Activated CD8-positive, alpha-beta memory T cell treated with anti-CD3 and anti-CD28 coated beads for 36 hours (primary cell): ENCODE measurements at regions not wholly inside any gene's neighbourhood (a gene's known extent, or its start where the extent isn't known, plus 50 kb on each side); places are given as distances from the start of the nearest gene placed in this dataset.

Experiments used
- CTCF ChIA-PET: fragments of 350-600 bp; sonication (Branson Sonifier 250); formaldehyde crosslinking; loops from one replicate; lab custom pipeline; 2021; ENCODE audit warnings: antibody characterized with exemption; lab: Charles Lee
- POLR2A ChIA-PET: fragments of 350-600 bp; sonication (Branson Sonifier 250); formaldehyde crosslinking; loops from one replicate; lab custom pipeline; 2021; ENCODE audit warnings: antibody characterized with exemption; lab: Charles Lee

DNA sequence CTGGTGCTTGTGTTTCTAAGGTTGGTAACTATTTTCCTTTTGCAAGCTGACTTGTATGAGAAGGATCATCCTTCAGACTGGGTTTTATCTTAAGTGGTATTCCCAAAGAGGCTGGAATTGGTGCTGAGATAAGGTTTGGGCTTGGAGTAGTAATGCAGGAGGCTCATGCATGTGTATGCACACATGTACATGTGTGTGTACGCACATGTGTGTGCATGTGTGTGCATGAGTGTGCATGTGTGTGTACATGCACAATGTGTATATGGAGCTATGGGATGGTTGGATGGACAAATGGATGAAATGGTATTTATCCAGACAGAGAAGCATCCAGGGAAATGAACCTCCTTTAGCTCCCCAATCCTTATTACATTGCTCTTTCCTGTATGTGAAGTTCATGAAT, 142.6 kb downstream of the CARTPT start:
- ChIA-PET POLR2A (no interaction called here), CTCF (no interaction called here)

DNA sequence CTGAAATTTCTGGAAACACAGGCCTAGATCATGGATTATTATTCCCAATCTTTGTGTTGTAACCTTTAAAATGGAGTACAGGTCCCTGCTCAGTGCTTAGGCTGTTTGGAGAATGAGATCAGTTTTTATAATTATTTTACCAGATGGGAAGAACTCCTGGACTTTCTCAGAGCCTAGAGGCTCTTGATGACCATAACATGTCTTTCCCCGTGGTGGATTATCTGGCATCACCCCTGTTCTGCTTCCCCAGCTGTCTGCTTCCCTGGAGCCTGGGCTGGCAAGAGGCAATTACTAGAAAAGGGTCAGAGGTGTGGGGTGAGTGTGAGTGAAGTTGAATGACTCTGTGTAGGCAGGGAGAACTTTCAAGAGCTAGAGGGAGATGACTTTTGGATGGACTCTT, 143.0 kb downstream of the CARTPT start:
- POLR2A ChIA-PET, result no interaction called here
- CTCF ChIA-PET, result no interaction called here

DNA sequence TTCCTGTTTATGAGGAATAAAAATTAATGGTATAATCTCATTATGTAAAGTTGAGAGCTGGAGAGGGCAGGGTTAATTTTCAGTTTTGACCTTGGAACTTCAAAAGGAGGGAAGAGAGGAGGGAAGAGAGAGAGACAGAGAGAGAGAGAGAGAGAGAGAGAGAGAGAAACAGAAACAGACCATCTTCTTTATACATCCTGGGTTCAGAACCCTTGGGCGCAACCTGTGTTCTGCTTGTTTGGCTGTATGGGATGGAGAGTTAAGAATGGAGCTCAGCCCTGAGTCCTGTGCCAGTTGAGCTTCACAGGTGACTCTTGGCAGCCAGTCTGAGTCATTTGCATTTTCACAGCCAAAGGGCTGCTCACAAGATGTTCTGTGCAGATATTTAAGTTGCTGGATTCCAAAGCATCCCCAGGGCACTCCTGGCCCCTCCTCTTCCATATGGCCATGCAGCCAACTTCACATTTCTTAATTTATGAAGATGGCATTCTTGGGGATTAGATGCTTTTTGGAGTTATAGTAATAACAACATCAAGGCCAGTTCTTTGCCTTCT, 143.5 kb downstream of the CARTPT start:
- POLR2A ChIA-PET, result no interaction called here
- CTCF ChIA-PET, result no interaction called here

DNA sequence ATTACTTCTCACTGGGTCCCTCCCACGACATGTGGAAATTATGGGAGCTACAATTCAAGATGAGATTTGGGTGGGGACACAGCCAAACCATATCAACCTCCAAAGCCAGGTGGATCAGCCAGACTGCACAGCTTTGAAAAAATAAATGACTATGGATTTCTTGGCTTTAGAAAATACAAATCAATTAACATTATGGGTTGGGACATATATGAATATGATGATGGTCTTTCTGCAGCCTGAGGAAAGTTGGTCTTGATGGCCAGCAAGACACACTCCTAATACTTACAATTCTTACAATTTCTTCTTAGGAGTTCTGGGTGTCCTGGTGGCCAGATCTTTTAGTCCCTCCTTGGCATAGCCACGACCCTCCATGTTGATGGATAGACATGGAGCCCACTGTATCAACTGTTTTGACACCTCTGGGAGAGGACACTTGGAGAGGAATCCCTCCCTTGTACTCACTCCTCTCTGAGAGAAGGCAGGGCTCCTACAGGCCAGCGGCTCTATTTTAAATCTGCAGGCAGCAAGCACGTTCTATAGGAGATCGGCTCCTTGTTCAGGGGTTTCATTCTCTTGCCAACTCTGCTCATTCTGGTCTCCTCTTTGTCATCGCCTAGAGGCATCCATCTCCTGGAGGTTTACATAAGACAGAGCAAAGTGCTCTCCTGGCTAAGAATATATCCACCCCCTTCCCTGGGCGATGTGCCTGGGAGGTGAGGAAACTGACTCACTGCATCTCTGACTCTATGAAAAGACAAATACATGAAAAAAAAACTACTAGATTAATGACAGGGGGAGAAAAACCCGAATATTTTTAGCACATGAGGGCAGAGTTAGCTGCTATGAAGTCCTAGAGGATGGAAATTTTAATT, 145.9 kb downstream of the CARTPT start:
- ChIA-PET CTCF (no interaction called here), POLR2A (no interaction called here)

DNA sequence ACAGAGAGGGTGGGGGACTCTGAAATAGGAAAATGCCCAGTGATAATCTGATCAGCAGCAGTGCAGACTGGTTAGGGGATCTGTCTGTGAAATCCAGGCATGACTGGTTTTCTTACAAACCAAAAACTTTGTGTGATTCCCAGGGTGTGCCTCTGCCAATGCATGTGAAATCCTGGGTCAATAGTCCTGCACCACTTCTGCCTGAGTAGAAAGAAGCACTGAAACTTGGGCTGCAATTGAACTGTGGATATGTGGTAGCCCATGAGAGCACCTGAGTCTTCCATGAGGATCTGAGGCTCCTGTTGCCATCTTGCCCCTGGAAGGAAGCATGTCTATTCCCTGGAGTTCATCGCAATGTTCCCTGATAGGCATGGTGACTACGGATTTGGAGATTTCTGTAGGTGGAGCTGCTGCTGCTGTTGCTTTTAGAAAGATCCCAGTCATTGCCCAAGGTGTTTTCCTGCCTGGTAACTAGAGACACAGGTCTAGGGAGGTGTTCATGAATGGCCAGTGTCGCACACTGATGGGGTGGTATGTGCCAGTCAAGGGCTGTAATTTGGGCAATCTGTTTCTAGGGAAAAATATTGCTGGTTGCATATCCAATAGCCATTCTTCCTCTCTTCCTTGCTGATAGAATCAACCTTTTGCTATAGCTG, 146.7 kb downstream of the CARTPT start:
- ChIA-PET CTCF (no interaction called here), POLR2A (no interaction called here)

DNA sequence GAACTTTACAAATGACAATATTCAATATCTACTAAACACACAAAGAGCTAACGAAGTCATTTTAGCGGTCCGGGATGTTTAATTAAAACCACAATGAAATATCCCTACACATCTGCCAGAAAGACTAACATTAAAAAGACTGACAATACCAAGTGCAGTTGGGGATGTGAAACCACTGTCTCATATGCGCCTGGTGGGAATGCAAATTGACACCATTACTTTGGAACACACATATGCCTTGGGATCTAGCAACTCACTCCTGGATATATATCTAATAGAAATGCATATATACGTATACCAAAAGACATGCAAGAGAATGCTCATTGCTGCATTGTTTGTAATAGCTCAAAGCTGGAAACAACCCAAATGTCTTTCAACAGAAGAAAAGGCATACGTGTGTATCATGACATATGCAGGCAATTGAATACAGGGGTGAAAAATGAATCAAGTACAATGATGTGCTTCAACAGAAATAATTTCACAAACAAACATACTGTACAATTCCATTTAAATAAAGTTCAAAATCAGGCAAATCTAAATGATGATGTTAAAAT, 153.3 kb downstream of the CARTPT start:
- POLR2A ChIA-PET, result no interaction called here
- CTCF ChIA-PET, result no interaction called here

DNA sequence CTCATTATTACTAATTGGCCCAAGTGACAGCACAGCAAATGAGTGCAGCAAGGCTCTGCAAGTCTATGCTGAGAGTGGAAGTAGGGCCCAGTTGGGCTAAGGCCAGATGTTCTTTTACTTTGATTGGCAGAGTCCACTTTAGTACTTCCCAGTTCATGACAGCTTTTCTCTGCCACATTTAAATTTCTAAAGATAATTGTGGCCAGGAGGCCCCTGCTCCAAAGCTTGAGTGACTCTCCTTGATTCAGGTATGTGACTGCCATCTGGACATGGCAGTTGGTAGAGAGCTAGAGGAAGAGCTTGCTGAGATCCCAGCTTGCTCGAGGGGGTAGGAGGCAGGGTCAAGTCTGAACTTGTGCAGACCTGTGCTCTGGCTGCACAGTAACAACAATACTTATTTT, 154.1 kb downstream of the CARTPT start:
- ChIA-PET POLR2A (no interaction called here), CTCF (no interaction called here)

DNA sequence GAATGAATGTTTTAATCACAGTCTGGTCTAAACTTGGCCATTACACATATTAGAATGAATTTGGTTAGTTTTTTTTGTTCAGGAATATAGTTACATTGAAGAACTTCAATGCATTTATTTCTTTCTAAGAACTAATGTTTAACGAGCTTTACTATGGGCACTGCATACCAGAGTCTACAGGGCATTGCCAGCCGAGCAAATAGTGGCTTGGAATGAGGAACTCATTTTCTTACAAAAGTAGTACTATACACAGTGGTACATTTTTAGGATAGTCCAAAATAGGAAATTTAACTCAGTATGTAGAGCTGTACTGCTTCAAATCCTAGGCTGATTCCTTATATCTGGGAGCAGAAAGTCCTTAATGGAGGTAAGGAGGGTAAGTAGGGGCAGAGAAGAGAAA, 155.4 kb downstream of the CARTPT start:
- POLR2A ChIA-PET, result no interaction called here
- CTCF ChIA-PET, result no interaction called here

DNA sequence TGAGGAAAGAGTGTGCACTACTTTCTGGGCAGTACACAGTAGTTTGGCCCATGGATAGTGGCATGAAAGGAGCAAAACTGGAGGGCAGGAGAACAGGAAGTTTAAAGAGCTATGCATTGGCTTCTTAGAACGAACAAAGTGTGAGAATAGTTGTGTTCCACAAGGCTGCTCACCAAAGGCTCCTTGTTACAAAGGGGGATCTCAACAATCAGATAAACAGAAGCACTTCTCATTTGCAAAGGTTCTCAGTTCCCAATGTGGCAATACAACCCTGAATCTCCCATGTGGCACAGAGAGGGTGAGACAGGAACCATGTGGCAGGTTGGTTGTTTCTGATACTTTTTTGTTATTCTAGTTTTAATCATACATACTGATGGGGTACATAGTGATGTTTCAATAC, 158.4 kb downstream of the CARTPT start:
- CTCF ChIA-PET, result no interaction called here
- POLR2A ChIA-PET, result no interaction called here

DNA sequence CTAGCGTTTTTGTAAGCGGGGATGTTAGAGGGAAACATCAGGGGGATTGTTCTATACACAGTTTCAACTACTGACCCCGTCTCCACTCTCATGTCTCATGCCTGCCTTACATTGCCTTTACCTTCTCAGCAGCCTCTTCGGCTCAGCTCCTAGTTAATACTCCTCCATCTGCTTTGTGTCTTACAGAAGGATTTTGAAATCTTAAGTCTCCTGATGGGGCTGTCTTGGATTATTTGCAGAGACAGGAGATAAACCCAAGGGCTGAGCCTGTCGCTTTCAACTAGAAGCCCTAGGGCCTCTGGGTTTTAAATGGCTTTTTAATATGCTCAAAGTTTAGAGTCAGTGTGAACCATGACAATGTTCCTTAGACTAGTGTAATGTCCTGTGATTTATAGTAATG, 161.5 kb downstream of the CARTPT start:
- ChIA-PET POLR2A (no interaction called here), CTCF (no interaction called here)

DNA sequence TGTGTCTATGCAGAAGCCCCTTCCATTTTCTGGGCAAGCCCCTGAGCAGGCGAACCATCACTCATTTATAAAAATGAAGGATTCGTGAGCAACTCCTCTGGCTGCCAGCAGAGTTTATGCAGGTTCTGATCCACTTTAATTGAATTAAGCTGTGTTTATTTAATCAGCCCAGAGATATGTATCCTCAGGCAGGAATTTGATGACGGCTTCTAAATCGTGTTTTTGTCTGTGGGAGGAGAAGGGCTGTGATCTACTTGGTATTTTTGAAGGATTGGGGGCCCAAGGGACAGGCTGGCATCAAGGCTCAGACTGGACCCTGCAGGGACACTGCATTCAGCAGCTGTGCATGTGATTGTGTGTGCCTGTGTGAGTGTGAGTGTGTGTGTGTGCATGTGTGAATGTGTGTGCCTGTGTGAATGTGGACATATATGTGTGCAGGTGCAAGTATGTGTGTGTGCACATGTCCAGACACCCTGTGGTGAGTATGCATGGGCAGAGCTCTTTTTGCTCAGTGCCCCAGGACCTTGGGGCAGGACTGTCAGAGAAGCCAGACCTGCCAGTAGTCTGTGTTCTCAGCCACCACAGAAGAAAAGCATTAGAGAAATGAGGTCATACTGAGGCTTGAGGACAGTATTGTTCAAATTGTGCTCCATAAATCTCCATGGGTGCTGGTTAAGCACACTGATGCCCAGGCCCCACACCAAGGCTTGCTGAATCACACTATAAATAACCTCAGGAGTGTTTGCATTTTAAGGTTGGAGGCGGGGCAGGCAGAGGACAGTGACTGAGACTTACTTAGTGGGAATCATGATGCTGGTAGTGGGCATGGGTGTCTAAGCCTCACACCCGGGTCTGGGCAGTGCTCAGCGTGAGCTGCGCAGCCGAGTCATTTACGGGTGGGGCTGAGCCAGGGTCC, 164.0 kb downstream of the CARTPT start:
- POLR2A ChIA-PET, result no interaction called here

DNA sequence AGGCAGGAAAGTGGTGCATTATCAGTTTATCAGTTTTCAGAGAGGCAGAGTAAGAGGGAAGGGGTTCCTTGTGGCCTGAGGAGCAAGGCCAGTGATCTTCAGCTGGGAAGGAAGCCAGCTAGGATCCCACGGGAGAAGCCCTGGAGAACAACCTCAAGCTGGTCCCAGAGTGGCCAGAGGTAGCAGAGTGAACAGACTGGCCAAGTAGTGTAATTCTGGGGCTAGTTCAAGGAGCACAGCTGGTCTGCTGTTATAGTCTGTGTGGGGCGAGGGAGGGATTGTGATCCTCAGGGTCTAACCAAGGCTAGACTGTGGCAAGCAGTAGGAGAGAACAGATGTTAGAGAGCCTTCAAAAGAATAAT, 164.6 kb downstream of the CARTPT start:
- CTCF ChIA-PET, result no interaction called here
- POLR2A ChIA-PET, result no interaction called here

More for the DNA sequence above, 164.0 kb downstream of the CARTPT start:
- CTCF ChIA-PET, result no interaction called here

DNA sequence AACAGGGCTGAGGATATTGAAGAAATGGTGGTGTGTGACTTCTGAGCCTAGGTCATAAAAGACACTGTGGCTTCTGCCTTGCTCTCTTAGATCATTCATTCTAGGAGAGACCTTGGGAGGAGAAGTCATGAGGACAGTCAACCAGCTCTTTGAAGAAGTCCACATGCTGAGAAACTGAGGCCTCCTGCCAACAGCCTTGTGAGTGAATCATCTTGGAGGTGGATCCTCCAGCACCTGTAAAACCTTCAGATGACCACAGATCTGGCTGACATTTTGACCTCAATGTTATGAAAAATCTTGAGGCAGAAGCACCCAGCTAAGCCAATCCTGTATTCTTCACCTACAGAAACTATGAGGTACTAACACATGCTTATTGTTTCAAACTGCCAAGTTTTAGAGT, 165.9 kb downstream of the CARTPT start:
- POLR2A ChIA-PET, result no interaction called here
- CTCF ChIA-PET, result no interaction called here

DNA sequence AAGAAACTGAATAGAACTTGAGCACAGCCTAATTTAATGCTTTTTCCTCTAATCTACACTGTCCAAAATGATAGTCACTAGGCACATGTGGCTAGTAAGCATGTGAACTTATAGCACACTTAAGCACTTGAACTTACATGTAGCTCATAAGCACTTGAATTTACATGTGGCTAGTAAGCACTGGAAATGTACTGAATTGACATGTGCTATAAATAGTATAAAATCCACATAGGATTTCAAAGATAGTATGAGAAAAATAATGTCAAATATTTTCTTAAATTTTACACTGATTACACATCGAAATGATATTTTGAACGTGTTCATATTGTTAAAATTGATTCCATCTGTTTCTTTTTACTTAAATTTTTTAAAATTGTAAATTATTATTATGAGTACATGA, 167.3 kb downstream of the CARTPT start:
- CTCF ChIA-PET, result no interaction called here

DNA sequence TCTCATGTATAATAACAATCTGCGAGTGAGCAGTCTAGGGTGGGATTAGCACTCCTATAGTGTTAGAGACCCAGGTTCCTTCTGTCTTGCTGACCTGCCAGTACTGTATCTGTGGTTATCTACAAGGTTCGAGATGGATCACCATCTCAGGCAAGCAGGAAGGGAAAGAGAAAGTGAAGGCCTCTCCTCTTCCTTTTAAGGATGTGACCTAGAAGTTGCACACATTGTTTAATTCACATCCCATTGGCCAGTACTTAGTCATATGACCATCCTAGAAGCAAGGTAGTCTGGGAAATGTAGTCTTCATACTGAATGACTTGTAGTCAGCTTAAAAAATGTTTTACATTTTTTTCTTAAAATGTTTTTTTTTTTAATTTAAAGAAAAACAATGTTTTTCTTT, 168.6 kb downstream of the CARTPT start:
- ChIA-PET CTCF (no interaction called here), POLR2A (no interaction called here)

More for the DNA sequence above, 167.3 kb downstream of the CARTPT start:
- POLR2A ChIA-PET, result no interaction called here

DNA sequence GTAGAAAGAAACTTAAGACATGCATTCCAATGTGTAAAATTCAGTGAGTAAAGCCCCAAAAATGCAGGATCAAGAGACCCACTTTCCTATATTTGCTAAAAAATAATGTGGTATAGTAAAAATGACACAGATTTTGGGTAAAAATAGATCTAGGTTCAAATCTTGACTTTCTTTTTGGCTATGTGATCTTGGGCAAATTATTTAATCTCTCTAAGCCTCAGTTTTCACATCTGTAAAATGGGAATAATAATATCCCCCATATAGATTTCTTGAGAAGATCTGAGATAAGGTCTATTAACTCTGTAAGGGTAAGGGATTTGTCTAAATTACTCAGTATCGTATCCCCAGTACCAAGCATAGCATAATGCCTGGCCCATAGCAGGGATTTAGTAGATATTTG, 172.3 kb downstream of the CARTPT start:
- CTCF ChIA-PET, result no interaction called here
- POLR2A ChIA-PET, result no interaction called here

DNA sequence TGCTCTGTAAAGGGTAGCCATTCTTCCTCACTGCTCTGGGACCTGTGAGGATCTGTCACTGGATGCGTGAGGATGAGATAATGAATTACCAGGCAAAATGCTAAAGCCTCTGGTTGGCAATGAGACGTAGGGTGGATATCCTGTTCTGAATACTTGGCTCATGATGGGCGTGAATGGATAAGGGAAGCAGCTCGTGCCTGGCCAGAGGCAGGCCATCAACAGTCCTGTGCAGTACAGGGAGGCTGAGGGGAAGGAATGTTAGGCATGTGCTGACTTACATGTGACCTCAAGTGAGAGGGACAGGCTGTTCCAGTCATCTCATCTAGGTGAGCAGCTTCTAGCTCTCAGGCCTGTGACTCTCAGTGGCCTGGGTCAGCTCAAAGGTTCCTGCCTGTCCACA, 172.8 kb downstream of the CARTPT start:
- ChIA-PET POLR2A (no interaction called here), CTCF (no interaction called here)

DNA sequence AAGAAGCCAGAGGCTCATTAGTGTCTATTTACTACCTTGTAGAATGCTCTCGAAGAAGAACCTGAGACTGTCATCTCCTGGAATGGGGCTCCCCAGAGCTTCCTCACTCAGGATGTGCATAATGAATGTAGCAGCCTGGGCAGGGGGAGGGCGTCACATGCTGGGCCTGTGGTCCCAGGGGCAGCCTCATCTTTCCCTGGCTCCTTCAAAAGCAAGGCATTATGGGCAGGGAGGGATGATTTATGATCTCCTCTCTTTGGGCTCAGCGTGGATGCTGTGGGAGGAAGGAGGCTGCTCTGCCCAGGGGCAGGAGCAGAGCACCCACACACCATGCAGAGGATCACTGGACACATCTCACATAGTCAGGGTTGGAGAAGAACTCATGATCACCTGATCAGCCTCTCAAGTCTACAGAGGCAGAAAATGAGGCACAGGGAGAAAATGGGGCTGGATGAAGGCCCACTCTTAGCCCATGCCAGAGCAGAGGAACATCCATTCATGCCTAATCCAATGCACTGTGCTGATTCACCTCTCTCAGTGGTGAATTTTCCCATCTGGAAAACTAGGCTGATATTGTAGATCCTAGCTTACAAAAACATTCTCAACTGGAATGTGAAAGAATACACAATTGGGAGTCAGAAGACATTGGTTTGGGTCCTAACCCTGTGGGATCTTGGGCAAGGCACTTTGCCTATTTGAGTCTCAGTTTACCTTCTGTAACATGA, 173.7 kb downstream of the CARTPT start:
- ChIA-PET CTCF (no interaction called here), POLR2A (no interaction called here)

DNA sequence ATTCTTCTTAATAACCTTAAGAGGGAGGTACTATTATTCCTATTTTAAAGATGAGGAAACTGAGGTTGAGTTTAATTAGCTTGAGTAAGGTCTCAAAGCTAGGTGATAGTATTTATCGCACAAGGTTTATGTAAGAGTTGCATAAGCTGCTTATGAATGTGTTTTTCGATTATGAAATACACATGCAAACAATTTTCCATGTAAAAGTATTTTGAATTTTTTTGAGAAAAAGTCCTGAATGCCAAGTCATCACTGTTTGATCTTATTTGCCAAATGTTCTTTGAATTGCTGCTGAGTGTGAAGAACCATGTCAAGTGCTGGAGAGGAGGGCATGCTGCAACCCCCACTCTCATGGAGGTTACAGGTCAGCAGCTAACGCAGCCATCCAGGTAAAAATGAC, 174.4 kb downstream of the CARTPT start:
- CTCF ChIA-PET, result no interaction called here
- POLR2A ChIA-PET, result no interaction called here
